GM12865 (cell line): ENCODE measurements at regions not wholly inside any gene's neighbourhood (a gene's known extent, or its start where the extent isn't known, plus 50 kb on each side); places are given as distances from the start of the nearest gene placed in this dataset.
"Not testable (repeated sequence)": the region's sequence is repeated elsewhere in the genome, so short reads cannot be mapped to it uniquely, and the experiment has no call there.

Experiments used
- DNase-seq: peaks from one replicate; pipeline ENCODE4 v3.0.0; 2010; ENCODE audit warnings: low read depth
- H3K4me3 ChIP-seq: 2 replicates; pipeline ENCODE4 v1.5.1; 2011; ENCODE audit warnings: mild to moderate bottlenecking, low read depth, low read length, control low read depth
- TF ChIP-seq, protein P1 (sequence below): IDR thresholded peaks from 2 replicates; pipeline ENCODE4 v1.5.1; 2011; ENCODE audit warnings: low read length, control low read depth, low read depth, inconsistent platforms; ENCODE audit not compliant: insufficient read depth; ENCODE audit errors: missing control alignments

- DNase-seq, result no peak
- no peak overlapping the region for H3K4me3 ChIP-seq
- TF ChIP-seq, protein P1, sequence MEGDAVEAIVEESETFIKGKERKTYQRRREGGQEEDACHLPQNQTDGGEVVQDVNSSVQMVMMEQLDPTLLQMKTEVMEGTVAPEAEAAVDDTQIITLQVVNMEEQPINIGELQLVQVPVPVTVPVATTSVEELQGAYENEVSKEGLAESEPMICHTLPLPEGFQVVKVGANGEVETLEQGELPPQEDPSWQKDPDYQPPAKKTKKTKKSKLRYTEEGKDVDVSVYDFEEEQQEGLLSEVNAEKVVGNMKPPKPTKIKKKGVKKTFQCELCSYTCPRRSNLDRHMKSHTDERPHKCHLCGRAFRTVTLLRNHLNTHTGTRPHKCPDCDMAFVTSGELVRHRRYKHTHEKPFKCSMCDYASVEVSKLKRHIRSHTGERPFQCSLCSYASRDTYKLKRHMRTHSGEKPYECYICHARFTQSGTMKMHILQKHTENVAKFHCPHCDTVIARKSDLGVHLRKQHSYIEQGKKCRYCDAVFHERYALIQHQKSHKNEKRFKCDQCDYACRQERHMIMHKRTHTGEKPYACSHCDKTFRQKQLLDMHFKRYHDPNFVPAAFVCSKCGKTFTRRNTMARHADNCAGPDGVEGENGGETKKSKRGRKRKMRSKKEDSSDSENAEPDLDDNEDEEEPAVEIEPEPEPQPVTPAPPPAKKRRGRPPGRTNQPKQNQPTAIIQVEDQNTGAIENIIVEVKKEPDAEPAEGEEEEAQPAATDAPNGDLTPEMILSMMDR, result no peak
Observed at GRCh38 chr10:52578871-52579405, 193.6 kb downstream of the MBL2 start.

- not testable (repeated sequence) for DNase-seq, H3K4me3 ChIP-seq
Observed at GRCh38 chr10:52581636-52582035, 190.9 kb downstream of the MBL2 start.

DNA sequence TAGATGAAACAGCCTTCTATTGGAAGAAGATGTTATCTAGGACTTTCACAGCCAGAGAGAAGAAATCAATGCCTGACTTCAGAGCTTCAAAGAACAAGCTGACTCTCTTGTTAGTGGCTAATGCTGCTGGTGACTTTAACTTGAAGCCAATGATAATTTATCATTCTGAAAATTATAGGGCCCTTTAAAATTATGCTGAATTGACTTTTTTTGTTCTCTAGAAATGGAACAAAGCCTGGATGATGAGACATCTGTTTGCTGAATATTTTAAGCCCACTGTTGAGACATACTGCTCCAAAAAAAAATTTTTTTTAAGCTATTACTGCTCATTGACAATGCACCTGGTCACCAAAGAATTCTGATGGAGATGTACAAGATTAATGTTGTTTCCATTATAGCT lies 189.2 kb downstream of the MBL2 start:
- DNase-seq, result no peak
- no peak overlapping the region for H3K4me3 ChIP-seq
- TF ChIP-seq, protein P1, result no peak

DNA sequence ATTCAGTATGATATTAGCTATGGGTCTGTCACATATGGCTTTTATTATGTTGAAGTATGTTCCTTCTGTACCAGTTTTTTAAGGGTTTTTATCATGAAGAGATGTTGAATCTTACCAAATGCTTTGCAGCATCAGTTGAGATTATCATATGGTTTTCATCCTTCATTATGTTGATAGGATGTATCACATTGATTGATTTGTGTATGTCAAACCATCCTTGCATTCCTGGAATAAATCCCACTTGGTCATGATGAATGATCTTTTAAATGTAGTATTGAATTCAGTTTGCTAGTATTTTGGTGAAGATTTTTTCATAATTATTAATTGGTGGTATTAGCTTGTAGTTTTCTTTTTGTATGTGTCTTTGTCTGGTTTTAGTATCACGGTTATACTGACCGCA lies 185.9 kb downstream of the MBL2 start:
- TF ChIP-seq, protein P1, result no peak
- DNase-seq, result no peak
- H3K4me3 ChIP-seq, result no peak overlapping the region

- no peak for DNase-seq
- TF ChIP-seq, protein P1, result no peak
- H3K4me3 ChIP-seq, result no peak overlapping the region
Observed at GRCh38 chr10:52597189-52597863, 175.3 kb downstream of the MBL2 start.

DNA sequence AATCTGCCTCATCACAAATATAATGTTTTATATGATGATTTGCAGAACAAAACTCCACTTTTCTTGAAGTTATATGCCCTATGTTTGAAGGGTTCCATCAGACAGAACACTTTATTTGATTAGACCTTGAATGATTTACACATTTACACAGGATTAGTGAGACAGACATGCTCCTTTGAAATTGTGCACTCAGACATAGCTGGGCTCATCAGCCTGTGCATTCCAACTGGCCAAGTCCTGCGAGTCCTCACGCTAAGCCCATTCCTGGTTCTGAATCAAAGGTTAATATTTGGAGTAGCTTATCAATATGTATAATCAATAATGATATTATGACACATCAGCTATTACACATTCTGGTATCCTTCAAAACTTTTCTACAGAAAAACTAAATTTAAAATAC lies 173.6 kb downstream of the MBL2 start:
- DNase-seq, result no peak
- TF ChIP-seq, protein P1, result no peak
- H3K4me3 ChIP-seq, result no peak overlapping the region

DNA sequence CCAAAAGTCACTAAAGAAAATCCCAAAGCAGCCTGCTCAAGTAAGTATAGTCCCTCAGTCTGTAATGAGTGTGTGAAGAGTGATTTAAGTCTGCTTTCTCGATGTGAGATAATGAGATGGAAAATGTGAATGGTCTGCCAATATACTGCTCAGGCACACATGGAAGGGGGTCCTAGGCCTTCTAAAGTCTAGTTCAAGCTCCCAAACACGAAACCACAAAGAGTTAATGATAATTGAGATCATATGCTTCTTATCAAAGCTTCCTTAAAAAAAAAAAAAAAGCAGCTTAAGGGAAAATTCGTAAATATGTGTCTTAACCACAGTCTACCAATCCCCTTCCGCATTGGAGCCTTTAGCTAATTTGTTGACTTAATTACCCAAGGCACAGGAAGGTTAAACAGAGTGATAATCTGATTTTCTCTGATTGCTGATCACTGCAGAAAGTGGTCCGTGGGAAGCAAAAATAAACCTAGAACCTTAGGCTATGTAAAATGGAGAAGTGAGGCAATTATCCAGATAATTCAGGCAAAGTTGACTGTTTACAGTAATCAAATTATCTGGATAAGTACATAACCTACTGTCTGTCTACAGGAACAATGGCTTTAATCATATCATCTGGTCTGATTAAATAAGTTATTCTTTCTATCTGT lies 172.9 kb downstream of the MBL2 start:
- TF ChIP-seq, protein P1, result no peak
- H3K4me3 ChIP-seq, result no peak overlapping the region
- DNase-seq, result no peak

DNA sequence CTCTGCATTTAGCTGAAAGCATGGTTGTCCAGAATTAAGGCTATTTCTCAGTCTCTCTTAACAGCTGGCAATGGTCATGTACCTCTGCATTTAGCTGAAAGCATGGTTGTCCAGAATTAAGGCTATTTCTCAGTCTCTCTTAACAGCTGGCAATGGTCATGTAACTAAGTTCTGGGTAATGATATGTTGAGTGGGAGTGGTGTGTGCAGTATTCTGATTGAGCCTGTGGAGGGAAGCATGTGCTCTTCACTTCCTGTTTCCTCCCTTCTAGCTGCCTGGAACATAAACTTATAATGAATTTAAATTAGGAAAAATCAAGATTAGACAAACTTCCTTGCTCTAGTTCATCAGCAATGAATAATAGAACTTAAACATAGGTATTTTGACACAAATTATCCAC lies 168.5 kb downstream of the MBL2 start:
- not testable (repeated sequence) for DNase-seq, H3K4me3 ChIP-seq
